DOHH2 (cell line): ENCODE measurements at regions not wholly inside any gene's neighbourhood (a gene's known extent, or its start where the extent isn't known, plus 50 kb on each side); places are given as distances from the start of the nearest gene placed in this dataset.
"Not testable (repeated sequence)": the region's sequence is repeated elsewhere in the genome, so short reads cannot be mapped to it uniquely, and the experiment has no call there.

Experiments used
- H3F3A ChIP-seq: fragments of 200-600 bp; sonication (generic), shearing (Covaris generic); 2 replicates; pipeline ENCODE4 v1.6.0; 2016; ENCODE audit warnings: antibody characterized with exemption, mild to moderate bottlenecking; ENCODE audit not compliant: control insufficient read depth, insufficient read depth
- H3K27ac ChIP-seq: fragments of 200-600 bp; sonication (generic); 2 replicates; pipeline ENCODE4 v1.5.1; 2014; ENCODE audit warnings: low read depth, mild to moderate bottlenecking, low read length, moderate library complexity
- H3K27me3 ChIP-seq: fragments of 200-600 bp; sonication (generic); 2 replicates; pipeline ENCODE4 v1.6.1; 2014; ENCODE audit warnings: mild to moderate bottlenecking, low read length, mixed read lengths; ENCODE audit not compliant: control insufficient read depth
- H3K36me3 ChIP-seq: fragments of 200-600 bp; sonication (generic); 2 replicates; pipeline ENCODE4 v1.6.1; 2014; ENCODE audit warnings: mild to moderate bottlenecking, low read length, moderate library complexity, mixed read lengths; ENCODE audit not compliant: control insufficient read depth
- H3K4me1 ChIP-seq: fragments of 200-600 bp; sonication (generic); 2 replicates; pipeline ENCODE4 v1.6.1; 2014; ENCODE audit warnings: mild to moderate bottlenecking, low read length, mixed read lengths; ENCODE audit not compliant: control insufficient read depth
- H3K4me2 ChIP-seq: fragments of 200-600 bp; sonication (generic); 2 replicates; pipeline ENCODE4 v1.6.0; 2014; ENCODE audit warnings: mild to moderate bottlenecking, low read length, moderate library complexity
- H3K4me3 ChIP-seq: fragments of 200-600 bp; sonication (generic); 2 replicates; pipeline ENCODE4 v1.5.1; 2014; ENCODE audit warnings: mild to moderate bottlenecking, low read length, mixed read lengths
- H3K79me2 ChIP-seq: fragments of 200-600 bp; sonication (generic); 2 replicates; pipeline ENCODE4 v1.6.1; 2014; ENCODE audit warnings: mild to moderate bottlenecking, low read length, mixed read lengths; ENCODE audit not compliant: control insufficient read depth
- H3K9me2 ChIP-seq: fragments of 200-600 bp; sonication (generic); replicated peaks from 2 replicates; pipeline ENCODE4 v1.6.1; 2014; ENCODE audit warnings: mild to moderate bottlenecking, low read length, mixed read lengths; ENCODE audit not compliant: control insufficient read depth
- H3K9me3 ChIP-seq: fragments of 200-600 bp; sonication (generic); 2 replicates; pipeline ENCODE4 v1.6.1; 2014; ENCODE audit warnings: antibody characterized with exemption, low read length, mixed read lengths; ENCODE audit not compliant: control insufficient read depth, insufficient read depth
- H4K20me1 ChIP-seq: fragments of 200-600 bp; sonication (generic); 2 replicates; pipeline ENCODE4 v1.6.0; 2014; ENCODE audit warnings: low read depth, mild to moderate bottlenecking, antibody characterized with exemption, low read length, moderate library complexity; ENCODE audit not compliant: control insufficient read depth, insufficient read depth
- EZH2phosphoT487 ChIP-seq: fragments of 200-600 bp; sonication (generic); IDR thresholded peaks from 2 replicates; pipeline ENCODE4 v1.6.1; 2017; ENCODE audit warnings: borderline replicate concordance, mild to moderate bottlenecking, antibody characterized with exemption, low read length, moderate library complexity, mixed read lengths
- TF ChIP-seq, protein P1 (sequence below): fragments of 200-600 bp; sonication (generic); IDR thresholded peaks from one replicate; pipeline ENCODE4 v1.5.1; 2014; ENCODE audit warnings: antibody characterized with exemption, mild to moderate bottlenecking, low read depth, low read length; ENCODE audit not compliant: poor library complexity, severe bottlenecking

DNA sequence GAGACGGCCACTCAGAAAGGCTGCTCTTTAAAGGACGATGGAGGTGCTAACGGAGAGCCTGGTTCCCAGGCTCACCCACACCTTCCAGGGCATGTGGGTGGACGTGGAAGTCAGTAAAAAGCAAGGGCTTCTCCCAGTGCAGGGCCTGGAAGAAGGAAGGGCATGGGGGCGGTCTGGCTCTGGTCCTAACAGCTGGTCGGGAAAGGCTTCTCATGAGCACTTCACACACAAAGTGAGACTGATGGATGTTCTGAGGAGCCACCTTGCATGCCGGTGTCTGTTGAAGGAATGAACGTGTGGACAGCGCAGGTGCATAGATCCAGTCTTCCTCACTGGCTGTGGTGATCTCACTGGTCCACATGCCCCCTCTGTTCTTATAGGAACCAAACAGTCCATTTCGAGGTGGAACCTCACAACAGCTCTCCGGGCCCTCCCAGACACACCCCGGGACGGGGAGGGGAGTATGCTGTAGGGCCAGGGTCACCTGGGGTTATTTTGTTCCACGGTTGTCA lies 90.6 kb upstream of the UXS1 start:
- Histone ChIP-seq H3K27ac (no peak overlapping the region), H3K9me2 (no peaks in the 10 kb centered on the region), H3K4me3 (no peak overlapping the region), H3K79me2 (no peaks in the 10 kb centered on the region), H3K4me2 (no peak overlapping the region), H3K27me3 (no peaks in the 10 kb centered on the region), H3K9me3 (no peaks in the 10 kb centered on the region), H3K36me3 (no peaks in the 10 kb centered on the region), H3F3A (no peaks in the 10 kb centered on the region), H4K20me1 (no peaks in the 10 kb centered on the region), H3K4me1 (no peaks in the 10 kb centered on the region)
- TF ChIP-seq, protein P1, sequence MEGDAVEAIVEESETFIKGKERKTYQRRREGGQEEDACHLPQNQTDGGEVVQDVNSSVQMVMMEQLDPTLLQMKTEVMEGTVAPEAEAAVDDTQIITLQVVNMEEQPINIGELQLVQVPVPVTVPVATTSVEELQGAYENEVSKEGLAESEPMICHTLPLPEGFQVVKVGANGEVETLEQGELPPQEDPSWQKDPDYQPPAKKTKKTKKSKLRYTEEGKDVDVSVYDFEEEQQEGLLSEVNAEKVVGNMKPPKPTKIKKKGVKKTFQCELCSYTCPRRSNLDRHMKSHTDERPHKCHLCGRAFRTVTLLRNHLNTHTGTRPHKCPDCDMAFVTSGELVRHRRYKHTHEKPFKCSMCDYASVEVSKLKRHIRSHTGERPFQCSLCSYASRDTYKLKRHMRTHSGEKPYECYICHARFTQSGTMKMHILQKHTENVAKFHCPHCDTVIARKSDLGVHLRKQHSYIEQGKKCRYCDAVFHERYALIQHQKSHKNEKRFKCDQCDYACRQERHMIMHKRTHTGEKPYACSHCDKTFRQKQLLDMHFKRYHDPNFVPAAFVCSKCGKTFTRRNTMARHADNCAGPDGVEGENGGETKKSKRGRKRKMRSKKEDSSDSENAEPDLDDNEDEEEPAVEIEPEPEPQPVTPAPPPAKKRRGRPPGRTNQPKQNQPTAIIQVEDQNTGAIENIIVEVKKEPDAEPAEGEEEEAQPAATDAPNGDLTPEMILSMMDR: no peak
- TF ChIP-seq EZH2phosphoT487: no peak

GRCh38 chr2:106284255-106284654 lies 90.2 kb upstream of the UXS1 start:
- Histone ChIP-seq H3F3A (no peaks in the 10 kb centered on the region), H3K36me3 (no peaks in the 10 kb centered on the region), H3K9me2 (no peaks in the 10 kb centered on the region), H4K20me1 (no peaks in the 10 kb centered on the region), H3K27me3 (no peaks in the 10 kb centered on the region), H3K9me3 (no peaks in the 10 kb centered on the region), H3K4me3 (no peak overlapping the region), H3K27ac (no peak overlapping the region), H3K4me2 (no peak overlapping the region), H3K79me2 (no peaks in the 10 kb centered on the region), H3K4me1 (no peaks in the 10 kb centered on the region)
- TF ChIP-seq, protein P1: no peak
- TF ChIP-seq EZH2phosphoT487: no peak

- not testable (repeated sequence) for H3K9me2 ChIP-seq, H3K4me1 ChIP-seq, H3K79me2 ChIP-seq, H3K9me3 ChIP-seq, H4K20me1 ChIP-seq, H3K4me2 ChIP-seq, H3K4me3 ChIP-seq, H3F3A ChIP-seq, H3K27ac ChIP-seq, H3K36me3 ChIP-seq, H3K27me3 ChIP-seq
Measured at GRCh38 chr2:106283228-106284152, 89.4 kb upstream of the UXS1 start.

GRCh38 chr2:106282462-106283170 lies 88.5 kb upstream of the UXS1 start:
- no peaks in the 10 kb centered on the region for H3F3A ChIP-seq
- no peaks in the 10 kb centered on the region for H3K4me1 ChIP-seq
- H3K9me2 ChIP-seq: no peaks in the 10 kb centered on the region
- H4K20me1 ChIP-seq: no peaks in the 10 kb centered on the region
- no peak overlapping the region for H3K4me3 ChIP-seq
- no peak overlapping the region for H3K27ac ChIP-seq
- no peaks in the 10 kb centered on the region for H3K79me2 ChIP-seq
- no peak for TF ChIP-seq EZH2phosphoT487
- TF ChIP-seq, protein P1: no peak
- H3K9me3 ChIP-seq: no peaks in the 10 kb centered on the region
- H3K36me3 ChIP-seq: no peaks in the 10 kb centered on the region
- H3K27me3 ChIP-seq: no peaks in the 10 kb centered on the region
- H3K4me2 ChIP-seq: no peak overlapping the region

GRCh38 chr2:106281907-106282430 lies 87.9 kb upstream of the UXS1 start:
- H3K4me3 ChIP-seq, H3K36me3 ChIP-seq, H3K9me2 ChIP-seq, H3K27me3 ChIP-seq, H3K79me2 ChIP-seq, H4K20me1 ChIP-seq, H3K4me2 ChIP-seq, H3K4me1 ChIP-seq, H3K9me3 ChIP-seq, H3K27ac ChIP-seq, H3F3A ChIP-seq: not testable (repeated sequence)
